ENCODE measurements at regions not wholly inside any gene's neighbourhood (a gene's known extent, or its start where the extent isn't known, plus 50 kb on each side); places are given as distances from the start of the nearest gene placed in this dataset.
A peak's percentile ranks its signal among the peaks of the same experiment; 100 is the strongest.

GRCh38 chr3:94429517-94429916 lies 366.7 kb downstream of the NSUN3 start:
- Histone ChIP-seq H3K27ac (replicated peaks in 1 of 4) (no peak overlapping the region), H3K4me3 (no peak overlapping the region), H3K36me3 (no peaks in the 10 kb centered on the region), H3K27me3 (no peaks in the 10 kb centered on the region), H3K9me3 (no peaks in the 10 kb centered on the region), H3K4me1 (peaks cover 0 to 8% (median 3%) of the 10 kb centered on the region in 4 donors)
- intact Hi-C loops (cut with DNase I), result no loop called here
- DNase-seq (ENCODE audit: extremely low spot score), result no peak
- TF ChIP-seq CTCF (IDR thresholded peaks at IDR 0.05) (no peak), EP300 (IDR thresholded peaks at IDR 0.05) (no peak), POLR2AphosphoS5 (IDR thresholded peaks at IDR 0.05) (no peak), POLR2A (IDR thresholded peaks at IDR 0.05; ENCODE audit: low read depth) (no peak)

GRCh38 chr3:94431876-94432570 lies 369.2 kb downstream of the NSUN3 start:
- TF ChIP-seq CTCF (IDR thresholded peaks at IDR 0.05) (no peak), POLR2A (IDR thresholded peaks at IDR 0.05; ENCODE audit: low read depth) (no peak), POLR2AphosphoS5 (IDR thresholded peaks at IDR 0.05) (no peak), EP300 (IDR thresholded peaks at IDR 0.05) (no peak)
- WGBS, result 65% methylated on average over 3 of the region's 3 CpGs
- intact Hi-C loops (cut with DNase I), result no loop called here
- H3K4me1 ChIP-seq, result peaks cover 0 to 8% (median 3%) of the 10 kb centered on the region in 4 donors
- H3K4me3 ChIP-seq, result no peak overlapping the region
- no peak overlapping the region for H3K27ac ChIP-seq (replicated peaks in 1 of 4)
- no peak for DNase-seq (ENCODE audit: extremely low spot score)
- H3K9me3 ChIP-seq, result no peaks in the 10 kb centered on the region
- H3K27me3 ChIP-seq, result no peaks in the 10 kb centered on the region
- H3K36me3 ChIP-seq, result no peaks in the 10 kb centered on the region

- Histone ChIP-seq H3K36me3 (no peaks in the 10 kb centered on the region), H3K4me1 (peaks cover 0 to 8% (median 3%) of the 10 kb centered on the region in 4 donors), H3K4me3 (no peak overlapping the region), H3K9me3 (no peaks in the 10 kb centered on the region), H3K27me3 (no peaks in the 10 kb centered on the region), H3K27ac (replicated peaks in 1 of 4) (no peak overlapping the region)
- no peak for DNase-seq (ENCODE audit: extremely low spot score)
- intact Hi-C loops (cut with DNase I), result no loop called here
- TF ChIP-seq EP300 (IDR thresholded peaks at IDR 0.05) (no peak), POLR2AphosphoS5 (IDR thresholded peaks at IDR 0.05) (no peak), CTCF (IDR thresholded peaks at IDR 0.05) (no peak), POLR2A (IDR thresholded peaks at IDR 0.05; ENCODE audit: low read depth) (no peak)
These were observed 370.9 kb downstream of the NSUN3 start for GRCh38 chr3:94433811-94434210.

- H3K4me1 ChIP-seq, result peaks cover 0 to 24% (median 14%) of the 10 kb centered on the region in 4 donors
These were observed 378.1 kb downstream of the NSUN3 start for GRCh38 chr3:94440767-94441493.

GRCh38 chr3:94441494-94441847 lies 378.6 kb downstream of the NSUN3 start:
- WGBS, result 53% methylated on average over 1 of the region's 1 CpG
- Histone ChIP-seq H3K27ac (replicated peaks in 1 of 4) (peak overlapping the region; percentile 8 to 54 (median 36)), H3K27me3 (no peaks in the 10 kb centered on the region), H3K4me1 (peaks cover 0 to 24% (median 14%) of the 10 kb centered on the region in 4 donors), H3K36me3 (no peaks in the 10 kb centered on the region), H3K4me3 (no peak overlapping the region), H3K9me3 (no peaks in the 10 kb centered on the region)
- no peak for DNase-seq (ENCODE audit: extremely low spot score)
- TF ChIP-seq CTCF (IDR thresholded peaks at IDR 0.05), result no peak
- TF ChIP-seq POLR2AphosphoS5 (IDR thresholded peaks at IDR 0.05), result no peak
- intact Hi-C loops (cut with DNase I), result no loop called here

More at GRCh38 chr3:94440767-94441493, 378.1 kb downstream of the NSUN3 start:
- Histone ChIP-seq H3K27me3 (no peaks in the 10 kb centered on the region), H3K4me3 (no peak overlapping the region), H3K9me3 (no peaks in the 10 kb centered on the region), H3K36me3 (no peaks in the 10 kb centered on the region), H3K27ac (replicated peaks in 1 of 4) (peak overlapping the region; percentile 8 to 54 (median 36))
- TF ChIP-seq EP300 (IDR thresholded peaks at IDR 0.05) (no peak), POLR2AphosphoS5 (IDR thresholded peaks at IDR 0.05) (peak in 1 of 2 donors; percentile 36)
- intact Hi-C loops (cut with DNase I), result no loop called here
- DNase-seq (ENCODE audit: extremely low spot score), result no peak
- WGBS, result 47% methylated on average over 3 of the region's 3 CpGs
